SJCRH30 (cell line): ENCODE measurements at regions not wholly inside any gene's neighbourhood (a gene's known extent, or its start where the extent isn't known, plus 50 kb on each side); places are given as distances from the start of the nearest gene placed in this dataset.

Experiments used
- DNase-seq, 2 experiments: peaks; one replicate each; pipeline ENCODE4 v3.0.0-alpha.2; 2015 to 2020
- H3K27ac ChIP-seq: fragments of 250-450 bp; sonication (Bioruptor Pico); 2 replicates; pipeline ENCODE4 v1.5.1; 2020; ENCODE audit warnings: mild to moderate bottlenecking, moderate library complexity
- H3K27me3 ChIP-seq: fragments of 250-450 bp; sonication (Bioruptor Pico); 2 replicates; pipeline ENCODE4 v1.5.1; 2020; ENCODE audit warnings: mild to moderate bottlenecking, moderate library complexity
- H3K36me3 ChIP-seq: fragments of 250-450 bp; sonication (Bioruptor Pico); 2 replicates; pipeline ENCODE4 v1.5.1; 2020; ENCODE audit warnings: mild to moderate bottlenecking, moderate library complexity
- H3K4me1 ChIP-seq: fragments of 250-450 bp; sonication (Bioruptor Pico); 2 replicates; pipeline ENCODE4 v1.5.1; 2020; ENCODE audit warnings: mild to moderate bottlenecking, moderate library complexity
- H3K4me3 ChIP-seq: fragments of 250-450 bp; sonication (Bioruptor Pico); 2 replicates; pipeline ENCODE4 v1.5.1; 2020; ENCODE audit warnings: mild to moderate bottlenecking, moderate library complexity
- H3K9me3 ChIP-seq: fragments of 250-450 bp; sonication (Bioruptor Pico); replicated peaks from 2 replicates; pipeline ENCODE4 v1.5.1; 2020; ENCODE audit warnings: mild to moderate bottlenecking, moderate library complexity

DNA sequence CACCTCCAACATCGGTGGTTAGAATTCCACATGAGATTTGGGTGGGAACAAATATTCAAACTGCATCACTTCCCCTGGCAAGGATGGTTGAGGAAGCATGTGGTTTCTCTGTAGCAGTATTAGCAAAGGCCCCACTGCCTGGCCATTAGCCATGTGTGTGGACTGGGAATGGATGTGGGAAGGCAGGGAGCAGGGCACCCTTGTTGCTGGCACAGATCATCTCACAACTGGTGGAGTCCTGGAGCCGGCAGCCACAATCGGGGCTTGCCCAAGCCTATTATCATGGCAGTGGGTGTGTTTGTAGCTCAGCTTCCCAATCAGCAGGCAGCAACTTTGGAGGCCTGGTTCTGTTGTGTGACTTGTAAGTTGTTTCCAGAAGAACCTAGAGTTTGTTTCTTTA is 391.9 kb downstream of the DLEU7 start:
- Histone ChIP-seq H3K4me3 (no peak overlapping the region), H3K36me3 (no peaks in the 10 kb centered on the region), H3K27ac (no peak overlapping the region), H3K27me3 (no peaks in the 10 kb centered on the region), H3K9me3 (no peaks in the 10 kb centered on the region), H3K4me1 (no peaks in the 10 kb centered on the region)
- no peak for DNase-seq

DNA sequence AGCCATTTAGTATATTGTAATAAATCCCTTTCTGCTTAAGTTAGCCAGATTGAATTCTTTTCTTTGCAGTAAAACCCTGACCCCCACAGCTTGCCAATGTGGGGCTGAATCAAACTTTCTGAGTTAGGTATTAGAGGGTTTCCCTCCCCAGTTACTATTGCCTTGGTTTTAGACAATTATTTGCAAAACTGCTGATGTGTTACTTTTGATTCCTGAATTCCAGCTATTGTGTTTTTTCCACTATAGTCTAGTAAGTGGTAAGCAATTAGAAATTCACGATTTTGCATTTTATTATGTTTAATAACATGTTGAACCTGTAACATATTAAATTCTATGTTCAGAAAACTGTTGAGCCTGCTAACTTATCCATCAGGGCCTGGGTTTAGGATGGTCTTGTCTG is 391.5 kb downstream of the DLEU7 start:
- Histone ChIP-seq H3K9me3 (no peaks in the 10 kb centered on the region), H3K4me1 (no peaks in the 10 kb centered on the region), H3K4me3 (no peak overlapping the region), H3K36me3 (no peaks in the 10 kb centered on the region), H3K27me3 (no peaks in the 10 kb centered on the region), H3K27ac (no peak overlapping the region)
- no peak for DNase-seq

DNA sequence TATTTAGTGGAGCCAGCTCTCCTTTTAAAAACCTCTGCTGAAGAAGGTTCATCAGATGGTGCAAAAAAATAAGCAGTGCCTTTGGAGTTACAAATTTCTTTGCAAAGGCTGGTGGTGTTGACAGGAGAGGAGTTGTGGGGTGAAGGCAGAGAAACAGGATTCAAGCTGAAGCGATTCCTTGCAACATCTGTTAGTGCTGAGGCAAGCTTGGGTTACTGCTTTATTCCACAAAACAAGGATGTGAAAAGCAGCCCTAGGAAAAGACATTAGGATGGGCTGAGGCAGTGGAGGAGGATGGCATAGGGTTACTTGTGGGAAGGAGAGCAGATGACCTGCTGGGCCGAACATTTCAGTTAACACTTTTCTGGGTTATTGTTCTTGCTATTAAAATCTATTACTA is 390.7 kb downstream of the DLEU7 start:
- Histone ChIP-seq H3K4me1 (no peaks in the 10 kb centered on the region), H3K4me3 (no peak overlapping the region), H3K9me3 (no peaks in the 10 kb centered on the region), H3K27ac (no peak overlapping the region), H3K36me3 (no peaks in the 10 kb centered on the region), H3K27me3 (no peaks in the 10 kb centered on the region)
- no peak for DNase-seq

DNA sequence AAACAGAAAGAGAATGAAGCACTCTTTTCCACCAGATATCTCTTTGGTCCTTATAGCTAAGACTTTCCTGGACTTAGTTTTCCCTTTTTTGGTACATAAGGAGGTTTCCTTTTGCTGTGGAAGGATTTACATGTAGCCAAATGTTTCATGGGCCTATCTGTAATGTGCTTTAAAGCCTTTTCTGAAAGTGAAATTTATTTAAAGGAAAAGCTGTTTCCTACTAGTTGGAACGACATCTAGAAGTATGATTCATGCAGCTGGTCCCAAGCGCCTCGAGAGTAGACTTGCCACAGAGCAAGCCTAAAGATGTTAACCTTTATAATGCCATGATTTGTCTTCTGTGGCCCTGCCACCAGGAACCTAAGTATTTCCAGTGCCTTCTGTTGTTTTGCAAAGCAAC is 390.3 kb downstream of the DLEU7 start:
- Histone ChIP-seq H3K27ac (no peak overlapping the region), H3K4me3 (no peak overlapping the region), H3K9me3 (no peaks in the 10 kb centered on the region), H3K36me3 (no peaks in the 10 kb centered on the region), H3K27me3 (no peaks in the 10 kb centered on the region), H3K4me1 (no peaks in the 10 kb centered on the region)
- no peak for DNase-seq

DNA sequence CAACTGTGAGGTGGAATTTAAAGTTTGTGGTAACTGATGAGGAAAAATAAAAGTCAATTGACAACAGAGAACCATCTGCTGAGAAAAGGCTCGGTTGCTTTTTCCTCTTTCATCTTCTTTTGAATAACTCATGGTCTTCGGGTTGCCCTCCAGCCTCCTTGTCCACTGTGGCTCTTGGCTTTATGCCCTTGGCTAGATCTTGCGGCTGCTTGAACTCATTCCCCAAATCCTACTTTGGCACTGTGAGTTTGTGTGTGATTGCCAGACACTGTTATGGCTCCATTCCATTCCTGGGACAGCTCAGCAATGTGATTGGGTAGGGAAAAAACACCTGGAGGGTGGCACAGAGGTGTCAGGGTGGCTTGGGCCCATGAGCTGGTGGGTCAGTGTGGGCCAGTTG is 387.4 kb downstream of the DLEU7 start:
- no peaks in the 10 kb centered on the region for H3K9me3 ChIP-seq
- DNase-seq: no peak
- no peak overlapping the region for H3K4me3 ChIP-seq
- H3K27me3 ChIP-seq: no peaks in the 10 kb centered on the region
- no peak overlapping the region for H3K27ac ChIP-seq
- H3K4me1 ChIP-seq: no peaks in the 10 kb centered on the region
- H3K36me3 ChIP-seq: no peaks in the 10 kb centered on the region

DNA sequence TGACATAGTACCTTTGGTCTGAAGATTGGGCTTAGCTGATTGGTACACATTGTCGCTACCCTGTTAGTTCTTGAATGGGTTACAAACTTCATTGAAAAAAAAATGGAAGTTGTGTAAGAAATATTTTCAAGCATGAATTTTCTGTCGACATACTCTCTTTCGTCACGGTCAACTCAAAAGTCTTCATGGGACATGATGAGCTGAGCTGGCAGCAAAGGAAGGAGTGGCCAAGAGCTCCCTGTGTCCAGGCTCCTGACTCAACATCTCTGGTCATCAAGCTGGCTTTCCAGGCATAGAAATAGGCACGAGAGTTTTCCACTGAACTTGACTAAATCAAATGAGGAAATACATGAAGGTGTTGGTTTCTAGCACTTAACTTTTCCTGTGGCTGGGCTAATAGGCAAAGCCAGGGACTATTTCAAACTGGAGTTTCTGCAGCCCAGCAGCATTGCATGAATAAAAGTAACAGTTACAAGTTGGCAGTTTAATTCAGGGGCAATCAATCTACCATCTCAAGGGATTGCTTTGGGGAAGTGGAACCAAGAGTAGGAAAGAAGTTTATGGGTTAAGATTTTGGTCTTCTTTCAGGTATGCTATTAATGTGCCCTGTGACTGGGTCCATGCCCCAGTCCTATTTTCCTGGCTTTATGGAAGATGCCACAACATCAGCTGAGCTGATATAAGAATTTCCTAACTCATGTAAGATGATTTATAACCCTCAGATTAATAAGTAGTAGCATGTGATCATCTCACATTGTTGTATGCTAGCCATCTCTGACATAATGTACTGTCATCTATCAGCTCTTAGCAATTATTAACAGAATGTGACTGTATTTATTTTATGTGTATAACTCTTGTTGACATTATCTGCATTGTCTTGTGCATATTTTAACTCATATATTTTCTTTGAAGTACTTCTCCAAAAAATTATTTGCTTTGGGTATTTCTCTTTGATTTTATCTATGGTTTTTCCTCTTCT is 385.8 kb downstream of the DLEU7 start:
- no peaks in the 10 kb centered on the region for H3K9me3 ChIP-seq
- no peak for DNase-seq
- H3K4me3 ChIP-seq: no peak overlapping the region
- H3K4me1 ChIP-seq: no peaks in the 10 kb centered on the region
- H3K27me3 ChIP-seq: no peaks in the 10 kb centered on the region
- H3K36me3 ChIP-seq: no peaks in the 10 kb centered on the region
- H3K27ac ChIP-seq: no peak overlapping the region

DNA sequence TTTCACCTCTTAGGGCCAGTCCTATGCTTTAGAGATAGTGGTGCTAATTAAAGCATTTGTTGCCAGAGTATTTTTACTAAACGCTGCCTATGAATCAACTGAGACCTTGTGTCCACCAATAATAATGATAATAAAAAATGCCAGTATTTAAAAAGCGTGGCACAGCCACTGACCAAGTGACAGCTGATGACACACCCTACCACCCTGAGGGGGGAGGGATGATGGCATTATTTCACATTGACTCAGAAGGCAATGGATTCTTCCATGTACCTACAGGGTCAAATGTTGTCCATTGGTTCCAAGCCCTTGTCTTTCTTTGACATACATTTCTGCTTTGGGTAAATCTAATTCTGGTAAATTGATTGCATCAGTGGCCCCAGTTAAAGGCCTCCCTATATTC is 384.4 kb downstream of the DLEU7 start:
- Histone ChIP-seq H3K9me3 (no peaks in the 10 kb centered on the region), H3K27ac (no peak overlapping the region), H3K27me3 (no peaks in the 10 kb centered on the region), H3K36me3 (no peaks in the 10 kb centered on the region), H3K4me1 (no peaks in the 10 kb centered on the region), H3K4me3 (no peak overlapping the region)
- no peak for DNase-seq

DNA sequence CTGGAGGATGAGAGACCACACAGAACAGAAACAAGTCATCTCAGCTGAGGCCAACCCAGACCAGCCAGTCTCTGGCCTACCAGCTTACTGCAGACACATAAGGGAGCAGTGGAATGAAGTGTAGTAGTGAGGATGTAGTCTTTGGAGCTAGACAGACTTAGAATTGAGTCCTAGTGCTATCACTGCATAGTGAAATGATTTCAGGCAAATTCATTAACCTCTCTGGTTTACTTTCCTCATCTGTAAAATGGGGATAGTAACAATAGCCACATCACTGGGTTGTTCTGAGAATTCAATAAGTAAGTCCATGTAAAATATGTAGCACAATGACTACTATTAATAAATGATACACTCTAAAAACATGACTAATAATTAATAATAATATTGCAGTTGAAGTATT is 383.8 kb downstream of the DLEU7 start:
- H3K27me3 ChIP-seq: no peaks in the 10 kb centered on the region
- H3K36me3 ChIP-seq: no peaks in the 10 kb centered on the region
- H3K9me3 ChIP-seq: no peaks in the 10 kb centered on the region
- no peaks in the 10 kb centered on the region for H3K4me1 ChIP-seq
- DNase-seq: no peak
- H3K27ac ChIP-seq: no peak overlapping the region
- H3K4me3 ChIP-seq: no peak overlapping the region

DNA sequence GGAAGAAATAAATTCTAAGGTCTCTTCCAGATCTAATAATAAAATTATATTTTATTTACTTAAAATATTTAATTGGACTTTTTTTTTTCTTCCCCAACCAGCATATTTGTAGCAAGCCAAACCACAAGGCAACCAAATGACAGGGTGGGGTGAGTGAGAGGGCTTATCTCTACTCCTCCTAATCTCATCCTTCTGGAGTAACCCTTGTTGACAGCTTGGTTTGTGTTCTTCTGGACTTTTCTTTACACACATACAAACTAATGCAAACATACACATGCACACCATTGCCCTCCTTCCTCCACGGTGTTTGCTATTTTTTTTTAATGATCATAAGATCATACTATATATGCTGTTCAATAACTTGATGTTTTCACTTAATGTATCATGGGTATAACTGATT is 383.1 kb downstream of the DLEU7 start:
- Histone ChIP-seq H3K9me3 (no peaks in the 10 kb centered on the region), H3K4me3 (no peak overlapping the region), H3K36me3 (no peaks in the 10 kb centered on the region), H3K4me1 (no peaks in the 10 kb centered on the region), H3K27ac (no peak overlapping the region), H3K27me3 (no peaks in the 10 kb centered on the region)
- DNase-seq: no peak

DNA sequence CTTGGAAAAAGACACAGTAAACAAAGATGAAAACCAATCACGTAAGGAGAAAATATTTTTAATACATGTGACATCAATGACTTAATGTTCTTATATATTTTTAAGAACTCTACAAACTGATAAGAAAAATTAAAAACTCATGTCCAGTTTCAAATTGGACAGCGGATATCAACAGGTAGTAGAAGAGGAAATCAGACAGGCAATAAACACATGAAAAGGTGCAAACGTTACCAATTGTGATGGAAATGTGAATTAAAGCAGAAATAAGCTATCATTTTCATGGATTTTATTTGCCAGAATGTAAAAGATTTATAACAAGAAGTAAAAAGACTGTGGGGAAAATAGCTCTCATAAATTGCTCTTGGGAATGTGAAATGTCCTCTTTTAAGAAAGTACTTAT is 382.3 kb downstream of the DLEU7 start:
- Histone ChIP-seq H3K27me3 (no peaks in the 10 kb centered on the region), H3K36me3 (no peaks in the 10 kb centered on the region), H3K4me1 (no peaks in the 10 kb centered on the region)

DNA sequence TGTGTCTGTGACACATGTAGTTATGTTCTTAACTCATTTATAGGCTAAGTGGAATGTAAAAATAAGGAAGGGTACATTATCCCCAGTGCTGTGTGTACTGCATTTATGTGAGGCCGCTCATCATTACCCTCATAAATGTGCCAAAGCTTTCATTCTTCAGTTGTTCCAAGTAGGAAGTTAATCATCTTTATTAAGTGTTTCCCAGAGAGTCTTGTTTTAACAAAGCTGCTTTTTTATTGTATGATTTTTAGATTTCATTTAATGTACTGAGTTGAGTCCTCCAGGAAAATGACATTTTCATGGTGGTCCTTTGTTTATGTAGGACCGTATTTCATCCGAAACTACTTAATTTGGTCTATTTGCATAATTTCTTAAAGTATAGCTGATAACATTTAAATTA is 379.8 kb downstream of the DLEU7 start:
- Histone ChIP-seq H3K27ac (no peak overlapping the region), H3K4me3 (no peak overlapping the region), H3K36me3 (no peaks in the 10 kb centered on the region), H3K27me3 (no peaks in the 10 kb centered on the region), H3K4me1 (no peaks in the 10 kb centered on the region), H3K9me3 (no peaks in the 10 kb centered on the region)
- DNase-seq: no peak

More for the DNA sequence above, 382.3 kb downstream of the DLEU7 start:
- DNase-seq: no peak
- no peak overlapping the region for H3K4me3 ChIP-seq
- H3K27ac ChIP-seq: no peak overlapping the region
- no peaks in the 10 kb centered on the region for H3K9me3 ChIP-seq

DNA sequence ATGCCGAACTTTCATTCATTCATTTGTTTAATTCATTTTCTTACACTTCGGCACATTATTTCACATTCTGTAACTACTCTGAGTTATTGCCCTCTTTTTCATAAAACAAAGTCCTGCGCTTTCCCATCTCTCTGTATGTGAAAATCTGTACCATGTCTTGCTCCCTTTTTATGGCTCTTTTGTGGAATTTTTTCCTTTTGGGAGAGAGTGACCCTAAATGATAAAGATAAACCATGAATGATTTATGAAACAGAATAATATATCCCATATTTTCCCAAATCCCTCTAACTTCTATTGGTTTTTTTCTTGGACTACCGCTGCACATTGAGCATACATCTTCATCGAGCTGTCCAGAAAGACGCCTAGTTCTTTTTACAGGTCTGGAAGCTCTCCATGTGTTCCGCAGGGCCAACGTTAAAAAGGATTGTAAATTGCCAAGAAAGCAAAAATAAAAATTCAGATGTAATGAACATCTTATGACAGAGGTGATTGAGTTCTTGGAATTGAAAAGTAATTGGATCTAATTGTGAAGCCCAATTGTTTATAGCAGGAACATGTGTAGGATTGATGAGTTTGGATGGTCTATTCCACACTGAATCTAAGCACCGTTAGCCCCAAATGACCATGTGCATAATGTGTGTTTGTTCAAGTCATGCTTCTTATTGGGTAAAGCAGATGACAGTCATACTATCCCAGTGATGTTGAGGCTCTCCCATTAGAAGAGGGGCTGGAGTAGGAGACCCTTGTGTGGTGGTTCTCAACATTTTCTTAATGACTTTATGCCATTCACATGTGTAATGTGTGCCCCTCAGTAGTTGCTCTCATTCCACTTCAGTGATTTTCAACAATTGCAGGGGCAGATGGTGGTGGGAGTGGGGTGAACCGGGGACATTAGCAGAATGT is 378.9 kb downstream of the DLEU7 start:
- H3K36me3 ChIP-seq: no peaks in the 10 kb centered on the region
- H3K4me1 ChIP-seq: no peaks in the 10 kb centered on the region
- no peaks in the 10 kb centered on the region for H3K27me3 ChIP-seq
- DNase-seq: no peak
- H3K4me3 ChIP-seq: no peak overlapping the region
- no peaks in the 10 kb centered on the region for H3K9me3 ChIP-seq
- H3K27ac ChIP-seq: no peak overlapping the region

DNA sequence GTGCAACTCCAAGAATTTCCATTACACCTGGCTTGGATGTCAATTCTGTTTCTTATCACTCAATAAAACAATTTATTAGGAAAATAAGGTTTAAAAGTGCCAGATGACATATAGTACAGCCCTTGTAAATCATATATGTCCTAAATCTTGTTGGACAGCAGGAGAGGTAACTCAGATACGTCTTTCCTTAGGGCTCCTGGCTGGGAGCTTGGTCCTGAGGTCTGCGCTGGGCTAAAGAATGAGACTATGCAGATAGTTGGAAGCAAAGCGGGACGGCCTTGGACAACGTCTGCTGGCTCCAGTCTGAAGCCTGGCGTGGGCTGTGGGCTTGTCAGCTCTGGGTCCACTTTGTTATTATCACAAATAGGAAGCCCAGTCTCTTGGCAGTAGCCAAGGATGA is 377.0 kb downstream of the DLEU7 start:
- Histone ChIP-seq H3K27me3 (no peaks in the 10 kb centered on the region), H3K4me3 (no peak overlapping the region), H3K9me3 (no peaks in the 10 kb centered on the region), H3K4me1 (no peaks in the 10 kb centered on the region), H3K36me3 (no peaks in the 10 kb centered on the region), H3K27ac (no peak overlapping the region)
- no peak for DNase-seq

DNA sequence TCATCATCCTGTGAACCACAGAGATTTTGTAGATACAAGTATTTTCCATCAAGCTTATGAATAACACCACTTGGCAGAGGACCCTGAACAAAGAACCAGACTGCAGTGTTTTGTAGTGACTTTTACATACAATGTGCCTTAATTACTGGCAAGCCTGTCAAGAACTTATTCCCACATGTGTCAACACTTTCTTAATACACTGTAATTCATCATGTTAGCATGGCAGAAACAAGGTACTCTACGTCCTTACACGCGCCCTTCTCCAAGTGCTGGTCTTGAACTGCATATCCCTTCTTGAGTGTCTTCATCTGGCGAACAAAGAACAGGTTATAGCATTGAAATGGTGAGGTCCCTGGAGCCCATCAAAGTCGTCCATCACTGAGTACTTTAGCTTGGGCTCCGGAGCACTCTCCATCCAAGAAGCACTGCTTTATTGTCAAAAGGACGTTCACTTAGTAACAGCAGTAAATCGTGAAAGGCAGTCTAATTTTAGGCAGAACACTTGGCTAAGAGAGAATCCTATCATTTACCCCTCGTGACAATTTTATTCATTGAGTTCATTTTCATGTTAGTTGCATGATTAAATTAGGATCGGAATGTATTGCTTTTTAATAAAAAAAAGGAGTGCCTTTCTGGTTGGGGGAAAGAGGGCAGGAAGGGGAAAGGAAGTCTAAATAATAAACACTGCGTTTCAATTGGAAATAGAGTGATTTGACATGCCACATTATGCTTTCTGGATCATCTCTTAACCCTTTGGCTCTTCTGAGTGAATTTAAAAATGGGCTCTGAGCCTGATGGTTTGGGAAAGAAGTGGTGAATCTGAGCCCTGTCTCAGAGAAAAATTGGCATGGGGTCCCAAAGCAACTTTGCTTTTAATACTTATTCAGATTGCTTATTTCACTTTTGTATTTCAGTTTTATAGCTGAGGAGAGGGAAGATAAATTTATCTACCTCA is 376.1 kb downstream of the DLEU7 start:
- Histone ChIP-seq H3K36me3 (no peaks in the 10 kb centered on the region), H3K4me1 (no peaks in the 10 kb centered on the region), H3K9me3 (no peaks in the 10 kb centered on the region), H3K27ac (no peak overlapping the region), H3K27me3 (no peaks in the 10 kb centered on the region), H3K4me3 (no peak overlapping the region)
- DNase-seq: no peak
